ENCODE measurements at regions not wholly inside any gene's neighbourhood (a gene's known extent, or its start where the extent isn't known, plus 50 kb on each side); places are given as distances from the start of the nearest gene placed in this dataset.

DNA sequence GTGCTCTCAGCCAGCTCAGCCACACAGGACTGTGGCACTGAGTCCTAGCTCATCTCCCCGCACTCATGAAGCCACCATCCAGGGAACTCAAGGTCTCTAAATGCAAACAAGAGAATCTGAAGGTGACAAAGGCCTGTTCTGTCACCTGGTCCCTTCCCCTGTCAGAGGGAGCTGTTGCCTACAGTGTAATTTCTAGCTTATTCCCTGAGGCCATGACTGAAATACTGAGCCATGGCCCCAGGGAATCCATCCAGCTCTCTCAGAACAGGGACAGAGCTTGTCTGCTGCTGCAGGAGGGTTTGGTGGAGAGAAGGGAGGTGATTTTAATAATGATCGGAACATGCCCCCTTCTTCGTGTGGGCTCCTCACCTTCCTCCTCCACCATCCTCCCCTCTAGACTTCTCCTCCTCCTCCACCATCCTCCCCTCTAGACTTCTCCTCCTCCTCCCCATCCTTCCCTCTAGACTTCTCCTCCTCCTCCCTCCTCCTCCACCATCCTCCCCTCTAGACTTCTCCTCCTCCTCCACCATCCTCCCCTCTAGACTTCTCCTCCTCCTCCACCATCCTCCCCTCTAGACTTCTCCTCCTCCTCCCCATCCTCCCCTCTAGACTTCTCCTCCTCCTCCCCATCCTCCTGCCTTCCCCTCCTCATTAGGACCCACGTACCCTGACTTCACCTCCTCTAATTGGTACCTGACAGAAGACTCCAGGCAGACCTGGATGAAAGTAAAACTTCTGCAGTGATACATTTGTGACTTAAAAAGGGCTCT lies 338.0 kb upstream of the MKI67 start:
- no peak for DNase-seq (ENCODE audit: low spot score)
- no peaks in the 10 kb centered on the region for H3K9me3 ChIP-seq (ENCODE audit: control insufficient read depth in 4 of 4, low read length in 3 of 4)
- no peaks in the 10 kb centered on the region for H3K4me1 ChIP-seq (ENCODE audit: control insufficient read depth in 4 of 4, insufficient read depth in 4 of 4, low read length in 3 of 4)
- H3K27me3 ChIP-seq (ENCODE audit: control insufficient read depth in 4 of 4, insufficient read depth in 4 of 4, low read length in 3 of 4) = peaks cover 0 to 3% (median 0%) of the 10 kb centered on the region in 4 donors
- H3K9ac ChIP-seq (ENCODE audit: low read depth in 1 of 2, low read length in 2 of 2) = no peak overlapping the region
- H3K27ac ChIP-seq (ENCODE audit: low read depth in 1 of 2, low read length in 2 of 2) = no peak overlapping the region
- WGBS = 52% methylated on average over 4 of the region's 4 CpGs
- no peak for TF ChIP-seq HNF4G (IDR thresholded peaks at IDR 0.05)
- TF ChIP-seq FOXA1 (IDR thresholded peaks at IDR 0.05) = no peak
- no peak overlapping the region for H3K4me3 ChIP-seq (ENCODE audit: low read depth in 1 of 3, low read length in 3 of 3)
- H3K36me3 ChIP-seq (ENCODE audit: control insufficient read depth in 4 of 4, insufficient read depth in 3 of 4, low read depth in 1 of 4, low read length in 3 of 4) = no peaks in the 10 kb centered on the region

DNA sequence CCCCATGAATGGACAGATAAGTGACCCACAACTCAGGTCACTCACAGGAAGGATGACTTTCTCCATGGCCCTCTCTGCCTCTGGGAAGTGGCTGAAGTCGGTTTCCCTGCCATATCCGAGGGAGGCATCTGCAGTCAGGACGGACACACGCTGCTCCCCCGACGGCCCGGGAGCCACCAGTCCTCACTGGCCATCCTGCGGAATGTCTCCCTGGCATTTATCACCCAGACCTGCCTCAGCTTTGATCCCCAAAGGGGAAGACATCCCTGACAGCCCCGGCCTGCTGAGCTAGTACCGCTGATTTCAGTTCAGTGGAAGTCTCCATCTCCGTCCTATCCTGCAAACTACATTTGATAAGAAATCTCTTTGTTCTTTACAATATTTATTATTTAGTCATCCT lies 339.5 kb upstream of the MKI67 start:
- no peak for DNase-seq (ENCODE audit: low spot score)
- H3K27ac ChIP-seq (ENCODE audit: low read depth in 1 of 2, low read length in 2 of 2) = no peak overlapping the region
- WGBS = 82% methylated on average over 11 of the region's 11 CpGs
- no peak overlapping the region for H3K4me3 ChIP-seq (ENCODE audit: low read depth in 1 of 3, low read length in 3 of 3)
- H3K9ac ChIP-seq (ENCODE audit: low read depth in 1 of 2, low read length in 2 of 2) = no peak overlapping the region
- H3K4me1 ChIP-seq (ENCODE audit: control insufficient read depth in 4 of 4, insufficient read depth in 4 of 4, low read length in 3 of 4) = no peaks in the 10 kb centered on the region
- no peaks in the 10 kb centered on the region for H3K9me3 ChIP-seq (ENCODE audit: control insufficient read depth in 4 of 4, low read length in 3 of 4)
- no peak for TF ChIP-seq TAF1 (conservative IDR thresholded peaks at IDR 0.05)
- no peak for TF ChIP-seq YY1 (IDR thresholded peaks at IDR 0.05)
- no peak for TF ChIP-seq RXRA (IDR thresholded peaks at IDR 0.05)
- TF ChIP-seq HNF4A (conservative IDR thresholded peaks at IDR 0.05) = no peak
- TF ChIP-seq, protein P1, sequence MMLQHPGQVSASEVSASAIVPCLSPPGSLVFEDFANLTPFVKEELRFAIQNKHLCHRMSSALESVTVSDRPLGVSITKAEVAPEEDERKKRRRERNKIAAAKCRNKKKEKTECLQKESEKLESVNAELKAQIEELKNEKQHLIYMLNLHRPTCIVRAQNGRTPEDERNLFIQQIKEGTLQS (IDR thresholded peaks at IDR 0.05) = no peak
- TF ChIP-seq, protein P2, sequence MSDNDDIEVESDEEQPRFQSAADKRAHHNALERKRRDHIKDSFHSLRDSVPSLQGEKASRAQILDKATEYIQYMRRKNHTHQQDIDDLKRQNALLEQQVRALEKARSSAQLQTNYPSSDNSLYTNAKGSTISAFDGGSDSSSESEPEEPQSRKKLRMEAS (IDR thresholded peaks at IDR 0.05) = no peak
- no peak for TF ChIP-seq NR2F2 (IDR thresholded peaks at IDR 0.05)
- TF ChIP-seq RAD21 (IDR thresholded peaks at IDR 0.05) = no peak
- TF ChIP-seq, protein P3, sequence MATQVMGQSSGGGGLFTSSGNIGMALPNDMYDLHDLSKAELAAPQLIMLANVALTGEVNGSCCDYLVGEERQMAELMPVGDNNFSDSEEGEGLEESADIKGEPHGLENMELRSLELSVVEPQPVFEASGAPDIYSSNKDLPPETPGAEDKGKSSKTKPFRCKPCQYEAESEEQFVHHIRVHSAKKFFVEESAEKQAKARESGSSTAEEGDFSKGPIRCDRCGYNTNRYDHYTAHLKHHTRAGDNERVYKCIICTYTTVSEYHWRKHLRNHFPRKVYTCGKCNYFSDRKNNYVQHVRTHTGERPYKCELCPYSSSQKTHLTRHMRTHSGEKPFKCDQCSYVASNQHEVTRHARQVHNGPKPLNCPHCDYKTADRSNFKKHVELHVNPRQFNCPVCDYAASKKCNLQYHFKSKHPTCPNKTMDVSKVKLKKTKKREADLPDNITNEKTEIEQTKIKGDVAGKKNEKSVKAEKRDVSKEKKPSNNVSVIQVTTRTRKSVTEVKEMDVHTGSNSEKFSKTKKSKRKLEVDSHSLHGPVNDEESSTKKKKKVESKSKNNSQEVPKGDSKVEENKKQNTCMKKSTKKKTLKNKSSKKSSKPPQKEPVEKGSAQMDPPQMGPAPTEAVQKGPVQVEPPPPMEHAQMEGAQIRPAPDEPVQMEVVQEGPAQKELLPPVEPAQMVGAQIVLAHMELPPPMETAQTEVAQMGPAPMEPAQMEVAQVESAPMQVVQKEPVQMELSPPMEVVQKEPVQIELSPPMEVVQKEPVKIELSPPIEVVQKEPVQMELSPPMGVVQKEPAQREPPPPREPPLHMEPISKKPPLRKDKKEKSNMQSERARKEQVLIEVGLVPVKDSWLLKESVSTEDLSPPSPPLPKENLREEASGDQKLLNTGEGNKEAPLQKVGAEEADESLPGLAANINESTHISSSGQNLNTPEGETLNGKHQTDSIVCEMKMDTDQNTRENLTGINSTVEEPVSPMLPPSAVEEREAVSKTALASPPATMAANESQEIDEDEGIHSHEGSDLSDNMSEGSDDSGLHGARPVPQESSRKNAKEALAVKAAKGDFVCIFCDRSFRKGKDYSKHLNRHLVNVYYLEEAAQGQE (IDR thresholded peaks at IDR 0.05) = no peak
- TF ChIP-seq FOXA2 (IDR thresholded peaks at IDR 0.05) = no peak
- TF ChIP-seq GABPA (IDR thresholded peaks at IDR 0.05 in 1 of 2, conservative IDR thresholded peaks at IDR 0.05 in 1 of 2) = no peak
- TF ChIP-seq, protein P4, sequence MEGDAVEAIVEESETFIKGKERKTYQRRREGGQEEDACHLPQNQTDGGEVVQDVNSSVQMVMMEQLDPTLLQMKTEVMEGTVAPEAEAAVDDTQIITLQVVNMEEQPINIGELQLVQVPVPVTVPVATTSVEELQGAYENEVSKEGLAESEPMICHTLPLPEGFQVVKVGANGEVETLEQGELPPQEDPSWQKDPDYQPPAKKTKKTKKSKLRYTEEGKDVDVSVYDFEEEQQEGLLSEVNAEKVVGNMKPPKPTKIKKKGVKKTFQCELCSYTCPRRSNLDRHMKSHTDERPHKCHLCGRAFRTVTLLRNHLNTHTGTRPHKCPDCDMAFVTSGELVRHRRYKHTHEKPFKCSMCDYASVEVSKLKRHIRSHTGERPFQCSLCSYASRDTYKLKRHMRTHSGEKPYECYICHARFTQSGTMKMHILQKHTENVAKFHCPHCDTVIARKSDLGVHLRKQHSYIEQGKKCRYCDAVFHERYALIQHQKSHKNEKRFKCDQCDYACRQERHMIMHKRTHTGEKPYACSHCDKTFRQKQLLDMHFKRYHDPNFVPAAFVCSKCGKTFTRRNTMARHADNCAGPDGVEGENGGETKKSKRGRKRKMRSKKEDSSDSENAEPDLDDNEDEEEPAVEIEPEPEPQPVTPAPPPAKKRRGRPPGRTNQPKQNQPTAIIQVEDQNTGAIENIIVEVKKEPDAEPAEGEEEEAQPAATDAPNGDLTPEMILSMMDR (IDR thresholded peaks at IDR 0.05; ENCODE audit: low read depth, low read length, missing input control) = no peak
- TF ChIP-seq FOXA1 (IDR thresholded peaks at IDR 0.05) = no peak
- no peak for TF ChIP-seq SP1 (IDR thresholded peaks at IDR 0.05)
- no peak for TF ChIP-seq EGR1 (IDR thresholded peaks at IDR 0.05; ENCODE audit: low read depth in 2 of 2)
- no peak for TF ChIP-seq HNF4G (IDR thresholded peaks at IDR 0.05)
- TF ChIP-seq, protein P5, sequence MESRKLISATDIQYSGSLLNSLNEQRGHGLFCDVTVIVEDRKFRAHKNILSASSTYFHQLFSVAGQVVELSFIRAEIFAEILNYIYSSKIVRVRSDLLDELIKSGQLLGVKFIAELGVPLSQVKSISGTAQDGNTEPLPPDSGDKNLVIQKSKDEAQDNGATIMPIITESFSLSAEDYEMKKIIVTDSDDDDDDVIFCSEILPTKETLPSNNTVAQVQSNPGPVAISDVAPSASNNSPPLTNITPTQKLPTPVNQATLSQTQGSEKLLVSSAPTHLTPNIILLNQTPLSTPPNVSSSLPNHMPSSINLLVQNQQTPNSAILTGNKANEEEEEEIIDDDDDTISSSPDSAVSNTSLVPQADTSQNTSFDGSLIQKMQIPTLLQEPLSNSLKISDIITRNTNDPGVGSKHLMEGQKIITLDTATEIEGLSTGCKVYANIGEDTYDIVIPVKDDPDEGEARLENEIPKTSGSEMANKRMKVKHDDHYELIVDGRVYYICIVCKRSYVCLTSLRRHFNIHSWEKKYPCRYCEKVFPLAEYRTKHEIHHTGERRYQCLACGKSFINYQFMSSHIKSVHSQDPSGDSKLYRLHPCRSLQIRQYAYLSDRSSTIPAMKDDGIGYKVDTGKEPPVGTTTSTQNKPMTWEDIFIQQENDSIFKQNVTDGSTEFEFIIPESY (IDR thresholded peaks at IDR 0.05) = no peak
- H3K36me3 ChIP-seq (ENCODE audit: control insufficient read depth in 4 of 4, insufficient read depth in 3 of 4, low read depth in 1 of 4, low read length in 3 of 4) = no peaks in the 10 kb centered on the region
- peaks cover 0 to 2% (median 0%) of the 10 kb centered on the region in 4 donors for H3K27me3 ChIP-seq (ENCODE audit: control insufficient read depth in 4 of 4, insufficient read depth in 4 of 4, low read length in 3 of 4)

All from liver (tissue), 8 donors.